HG02973 (cell line): ENCODE measurements at regions not wholly inside any gene's neighbourhood (a gene's known extent, or its start where the extent isn't known, plus 50 kb on each side); places are given as distances from the start of the nearest gene placed in this dataset.
A peak's percentile ranks its signal among the peaks of the same experiment; 100 is the strongest.
"Not testable (repeated sequence)": the region's sequence is repeated elsewhere in the genome, so short reads cannot be mapped to it uniquely, and the experiment has no call there.

Experiments used
- ATAC-seq: cut with Tn5 transposase; IDR thresholded peaks from one replicate; pipeline ENCODE4 v1.9.1; 2021; ENCODE audit warnings: moderate library complexity; ENCODE audit not compliant: unreplicated experiment

DNA sequence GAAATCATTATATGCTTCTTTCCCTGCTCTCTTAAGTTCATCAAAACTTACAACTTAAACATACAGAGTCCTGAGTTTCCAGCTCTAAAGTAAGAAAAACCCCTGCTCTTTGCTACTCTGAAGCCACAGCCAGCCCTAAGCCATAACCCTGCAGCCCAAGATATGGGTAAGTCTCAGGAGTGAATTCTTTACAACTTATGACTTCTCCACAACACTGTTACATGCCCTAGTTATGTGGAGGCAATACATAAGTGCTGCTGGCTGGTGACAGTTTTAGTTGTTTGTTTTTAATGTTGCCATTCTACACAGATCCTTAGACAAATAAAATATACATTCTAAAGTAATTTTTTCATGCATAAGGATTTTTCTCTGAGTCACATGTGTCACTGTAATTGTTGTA lies 100.2 kb downstream of the FBXO8 start:
- no peak for ATAC-seq

DNA sequence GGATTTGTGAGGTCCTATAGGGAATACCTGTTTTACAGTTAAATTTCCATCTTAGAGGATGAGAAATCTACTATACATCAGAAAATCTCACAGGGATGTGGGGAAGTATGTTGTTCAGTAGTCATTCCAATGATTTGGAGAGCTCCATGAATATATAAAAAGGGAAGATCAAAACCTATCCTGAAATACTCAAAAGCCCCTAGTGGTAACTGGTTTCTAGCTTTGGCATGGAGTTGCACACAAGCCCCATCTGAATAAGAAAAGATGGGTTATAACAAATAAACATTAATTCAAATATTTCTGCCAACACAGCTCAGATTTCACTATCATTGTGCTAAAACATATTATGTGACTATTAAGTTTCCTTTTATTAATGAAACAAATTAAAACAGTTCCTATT lies 101.6 kb downstream of the FBXO8 start:
- ATAC-seq, result no peak

DNA sequence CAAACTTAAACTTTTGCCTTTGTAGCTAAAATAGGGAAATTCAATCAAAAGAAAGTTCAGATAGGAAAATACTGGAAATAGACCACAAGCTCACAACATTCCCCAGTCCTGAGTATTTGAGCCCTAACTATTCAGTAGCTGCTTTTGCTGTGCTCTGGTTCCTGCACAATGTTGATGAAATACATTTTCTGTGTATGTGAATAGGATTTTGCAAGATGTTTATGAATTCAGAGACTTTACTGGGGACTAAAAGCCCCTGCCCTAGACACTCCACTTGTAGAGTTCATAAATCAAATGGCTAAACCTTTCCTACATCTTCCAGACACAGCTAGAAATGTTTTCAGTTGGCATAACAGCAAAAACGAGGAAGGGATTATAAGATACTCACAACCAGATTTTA lies 105.9 kb downstream of the FBXO8 start:
- no peak for ATAC-seq

GRCh38 chr4:174175836-174176235 lies 107.6 kb downstream of the FBXO8 start:
- ATAC-seq, result not testable (repeated sequence)

- ATAC-seq, result no peak
Observed at GRCh38 chr4:174173360-174173759, 110.1 kb downstream of the FBXO8 start.

- ATAC-seq, result no peak
Observed at GRCh38 chr4:174172274-174172673, 111.2 kb downstream of the FBXO8 start.

DNA sequence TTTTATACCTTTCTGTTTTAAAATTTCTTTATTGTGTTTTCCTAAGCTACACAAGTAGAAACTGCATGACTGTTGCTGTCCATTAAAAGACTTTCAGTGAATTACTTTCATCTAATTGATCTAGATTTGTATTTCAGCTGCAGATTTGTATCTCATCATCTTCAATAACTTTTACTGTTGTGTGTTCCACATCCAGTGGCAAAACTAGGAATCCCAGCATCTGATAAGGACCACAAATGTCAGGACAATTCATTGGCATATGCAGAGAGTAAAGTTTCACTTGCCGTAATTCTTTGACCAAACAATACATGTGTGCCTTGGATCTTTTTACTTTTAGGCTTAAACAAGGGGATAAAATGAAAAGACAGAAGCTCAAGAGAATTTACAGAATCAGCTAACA lies 112.6 kb downstream of the FBXO8 start:
- no peak for ATAC-seq

DNA sequence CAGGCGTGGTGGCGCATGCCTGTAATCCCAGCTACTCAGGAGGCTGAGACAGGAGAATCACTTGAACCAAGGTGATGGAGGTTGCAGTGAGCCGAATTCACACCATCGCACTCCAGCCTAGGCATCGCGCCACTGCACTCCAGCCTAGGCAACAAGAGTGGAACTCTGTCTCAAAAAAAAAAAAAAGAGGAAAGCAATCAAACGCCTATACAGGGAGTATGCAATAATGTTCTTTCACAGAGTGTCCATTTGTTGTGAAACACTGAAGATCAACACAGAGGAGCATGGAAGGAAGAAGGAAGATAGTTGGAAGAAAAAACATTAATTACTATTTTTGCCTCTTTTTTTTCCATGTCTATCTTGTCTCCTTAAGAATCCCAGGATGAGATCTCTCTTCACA lies 113.4 kb downstream of the FBXO8 start:
- ATAC-seq, result no peak

- ATAC-seq, result no peak
Observed at GRCh38 chr4:174157106-174157607, 126.3 kb downstream of the FBXO8 start.

DNA sequence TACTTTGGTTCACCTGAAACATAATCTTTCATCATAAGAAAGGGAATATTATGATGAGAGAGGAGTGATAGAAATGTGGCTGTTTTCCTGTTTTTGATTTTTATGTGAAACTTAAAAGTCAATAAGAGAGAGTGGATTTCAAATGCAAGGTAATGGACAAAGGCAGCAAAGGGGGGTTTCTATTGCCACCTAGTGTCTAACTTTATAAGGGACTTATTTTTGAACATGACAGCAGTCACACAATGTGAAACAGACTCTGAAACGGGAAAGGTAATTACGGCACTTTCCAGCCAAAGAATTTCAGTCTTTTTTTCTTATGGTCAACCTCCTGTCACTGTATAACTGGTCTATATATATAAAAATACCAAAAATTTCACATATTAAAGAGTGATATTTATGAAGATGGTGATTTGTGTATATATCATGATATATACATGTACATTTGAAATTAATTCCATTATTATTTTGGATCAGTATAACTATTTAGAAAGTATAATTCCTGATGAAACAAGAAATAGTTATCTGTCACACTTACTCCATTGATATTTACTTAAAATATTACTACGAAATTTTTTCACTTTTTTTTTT lies 127.1 kb downstream of the FBXO8 start:
- ATAC-seq, result peak; percentile 93

GRCh38 chr4:174154215-174154854 lies 129.1 kb downstream of the FBXO8 start:
- no peak for ATAC-seq

GRCh38 chr4:174152717-174153466 lies 130.6 kb downstream of the FBXO8 start:
- no peak for ATAC-seq

- no peak for ATAC-seq
Observed at GRCh38 chr4:174147863-174148262, 135.6 kb downstream of the FBXO8 start.

DNA sequence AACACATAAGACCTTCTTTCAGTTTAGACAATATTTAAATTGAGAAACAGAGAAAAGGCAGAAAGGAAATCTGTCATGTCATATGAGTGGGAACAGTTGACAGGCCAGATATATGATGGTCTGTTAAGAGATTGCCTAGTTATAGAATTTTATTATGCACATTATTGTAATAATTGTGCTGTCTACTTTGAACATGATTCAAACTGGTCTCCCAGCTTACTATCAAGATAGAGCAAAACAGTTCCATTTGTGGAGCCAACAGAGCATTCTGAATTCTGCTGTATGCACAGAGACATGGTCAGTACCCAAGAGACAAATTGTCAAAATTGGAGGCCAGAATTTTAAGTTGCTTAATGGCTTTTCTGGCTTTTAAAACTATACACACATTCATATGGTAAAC lies 139.4 kb downstream of the FBXO8 start:
- no peak for ATAC-seq

DNA sequence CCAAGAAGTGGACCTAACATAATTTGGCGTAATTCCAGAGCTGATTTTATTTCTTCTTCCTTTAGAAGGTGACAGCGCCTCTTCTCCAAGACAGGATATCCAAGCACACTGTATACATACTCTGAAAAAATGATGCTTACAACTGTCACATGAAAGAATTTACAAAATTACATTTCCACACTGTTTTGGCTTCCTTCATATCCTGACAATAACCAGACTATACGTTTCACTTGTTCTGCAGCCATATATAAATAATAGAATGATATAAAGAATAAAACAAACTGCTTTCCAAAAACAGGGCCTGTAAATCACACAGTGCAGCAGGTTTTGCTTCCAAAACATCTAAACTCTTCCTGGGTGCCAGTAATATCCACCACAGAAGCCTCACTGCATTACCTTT lies 141.6 kb downstream of the FBXO8 start:
- no peak for ATAC-seq

DNA sequence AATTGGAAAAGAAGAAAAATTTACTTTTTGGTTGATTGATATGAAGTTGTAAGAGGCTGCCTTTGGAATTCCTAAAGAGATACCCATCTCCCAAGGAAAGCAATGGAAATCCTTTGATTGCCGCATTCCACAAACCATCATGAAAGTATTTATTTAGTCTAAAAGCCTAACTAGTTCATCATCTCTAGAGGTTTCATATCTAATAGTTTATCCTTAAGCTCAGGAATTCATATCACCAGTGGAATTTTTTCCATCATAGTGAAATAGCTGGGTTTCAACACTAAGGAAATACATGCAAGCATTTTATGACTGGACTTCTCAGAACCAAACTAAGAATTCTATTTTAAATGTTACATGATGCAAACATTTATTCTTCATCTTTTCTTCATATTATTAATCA lies 144.9 kb downstream of the FBXO8 start:
- ATAC-seq, result no peak

GRCh38 chr4:174137698-174138097 lies 145.8 kb downstream of the FBXO8 start:
- no peak for ATAC-seq

DNA sequence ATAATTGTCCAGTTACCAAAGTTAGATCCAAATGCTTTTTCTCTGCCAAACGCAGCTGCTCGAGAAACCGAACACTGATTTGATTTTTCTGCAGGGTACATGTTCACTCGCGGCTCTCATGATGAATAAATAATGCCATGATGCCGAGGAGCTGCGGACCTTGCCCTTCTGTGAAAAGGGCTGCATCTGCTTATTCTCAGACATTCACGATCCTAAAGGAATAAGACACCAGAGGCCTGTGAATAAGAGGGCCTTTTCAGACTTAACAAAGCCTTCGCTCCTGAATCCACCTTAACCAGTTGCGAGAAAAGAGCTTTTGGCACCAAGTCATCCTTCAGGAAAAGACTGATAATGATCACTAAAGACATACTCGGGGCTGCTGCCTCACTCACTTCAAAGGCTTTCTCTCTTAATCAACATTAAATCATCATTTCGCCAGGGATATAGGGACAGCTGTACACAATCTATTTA lies 147.5 kb downstream of the FBXO8 start:
- no peak for ATAC-seq

- ATAC-seq, result peak; percentile 59
Observed at GRCh38 chr4:174135530-174135929, 147.9 kb downstream of the FBXO8 start.

- ATAC-seq, result no peak
Observed at GRCh38 chr4:174134361-174134760, 149.1 kb downstream of the FBXO8 start.

DNA sequence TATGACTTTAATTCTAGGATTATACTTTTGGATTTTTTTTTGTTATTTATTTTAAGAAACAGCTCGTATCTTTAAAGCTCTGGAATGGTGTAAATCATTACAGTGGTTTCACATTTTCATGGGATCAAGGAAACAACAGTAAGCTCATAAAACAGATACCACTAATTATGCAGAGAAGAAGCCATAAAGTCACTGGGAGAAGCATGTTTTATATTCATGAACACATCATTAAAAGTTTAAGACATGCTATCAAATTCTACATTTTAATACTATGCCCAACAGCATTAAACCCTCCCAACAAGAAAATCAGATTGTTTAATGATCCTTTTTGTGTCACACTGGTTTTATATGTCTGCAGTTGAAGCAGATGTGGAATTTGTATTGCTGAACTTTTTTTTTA lies 149.9 kb downstream of the FBXO8 start:
- no peak for ATAC-seq

DNA sequence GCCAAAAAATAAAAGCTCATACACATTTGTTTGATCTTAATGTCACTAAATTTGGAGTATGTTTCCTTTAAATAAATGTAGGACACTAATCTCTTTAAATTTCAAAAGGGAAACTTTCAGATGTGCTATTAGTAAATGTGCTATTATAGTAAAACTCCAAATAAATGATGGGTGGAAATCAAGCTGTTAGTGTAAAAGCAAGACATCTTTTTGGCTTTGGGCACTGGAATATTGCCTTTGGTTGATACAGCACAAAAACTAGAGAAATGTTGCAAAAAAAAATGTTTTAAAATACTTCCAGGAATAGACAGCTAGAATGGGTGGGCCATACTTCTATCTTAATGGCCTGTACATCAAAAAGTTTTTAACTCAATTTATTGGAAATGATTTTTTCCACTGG lies 151.6 kb downstream of the FBXO8 start:
- ATAC-seq, result no peak
